Retinal pigment epithelial cell (primary cell): ENCODE measurements at regions not wholly inside any gene's neighbourhood (a gene's known extent, or its start where the extent isn't known, plus 50 kb on each side); places are given as distances from the start of the nearest gene placed in this dataset.

Source experiments
- DNase-seq: peaks from one replicate; pipeline ENCODE4 v3.0.0-alpha.2; 2010; ENCODE audit warnings: low read depth
- H3K4me3 ChIP-seq: 2 replicates; pipeline ENCODE4 v1.5.1; 2011; ENCODE audit warnings: mild to moderate bottlenecking, low read length, control low read depth, moderate library complexity
- TF ChIP-seq, protein P1 (sequence below): conservative IDR thresholded peaks from 2 replicates; pipeline ENCODE4 v1.5.1; 2011; ENCODE audit warnings: low read depth, low read length, control low read depth, inconsistent platforms

DNA sequence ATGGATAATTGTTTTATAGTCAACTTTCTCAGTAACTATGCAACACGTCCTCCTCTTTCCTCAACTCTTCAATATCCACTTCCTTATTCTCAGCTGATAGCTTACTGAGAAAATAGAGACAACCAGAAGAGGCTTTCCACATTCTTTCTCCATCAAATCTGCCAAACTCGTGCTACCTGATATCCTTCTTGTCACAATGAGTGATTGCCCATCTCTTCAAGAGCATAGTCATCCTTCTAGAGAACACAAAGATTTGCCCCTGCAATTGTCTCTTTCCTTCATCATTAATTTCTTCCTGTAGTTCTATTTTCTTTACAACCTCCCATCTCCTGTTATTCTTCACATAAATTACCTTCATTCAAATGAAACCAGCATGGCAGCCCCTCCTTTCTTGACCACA, 75.9 kb upstream of the RGS17 start:
- DNase-seq, result no peak
- TF ChIP-seq, protein P1, sequence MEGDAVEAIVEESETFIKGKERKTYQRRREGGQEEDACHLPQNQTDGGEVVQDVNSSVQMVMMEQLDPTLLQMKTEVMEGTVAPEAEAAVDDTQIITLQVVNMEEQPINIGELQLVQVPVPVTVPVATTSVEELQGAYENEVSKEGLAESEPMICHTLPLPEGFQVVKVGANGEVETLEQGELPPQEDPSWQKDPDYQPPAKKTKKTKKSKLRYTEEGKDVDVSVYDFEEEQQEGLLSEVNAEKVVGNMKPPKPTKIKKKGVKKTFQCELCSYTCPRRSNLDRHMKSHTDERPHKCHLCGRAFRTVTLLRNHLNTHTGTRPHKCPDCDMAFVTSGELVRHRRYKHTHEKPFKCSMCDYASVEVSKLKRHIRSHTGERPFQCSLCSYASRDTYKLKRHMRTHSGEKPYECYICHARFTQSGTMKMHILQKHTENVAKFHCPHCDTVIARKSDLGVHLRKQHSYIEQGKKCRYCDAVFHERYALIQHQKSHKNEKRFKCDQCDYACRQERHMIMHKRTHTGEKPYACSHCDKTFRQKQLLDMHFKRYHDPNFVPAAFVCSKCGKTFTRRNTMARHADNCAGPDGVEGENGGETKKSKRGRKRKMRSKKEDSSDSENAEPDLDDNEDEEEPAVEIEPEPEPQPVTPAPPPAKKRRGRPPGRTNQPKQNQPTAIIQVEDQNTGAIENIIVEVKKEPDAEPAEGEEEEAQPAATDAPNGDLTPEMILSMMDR, result no peak
- no peak overlapping the region for H3K4me3 ChIP-seq

DNA sequence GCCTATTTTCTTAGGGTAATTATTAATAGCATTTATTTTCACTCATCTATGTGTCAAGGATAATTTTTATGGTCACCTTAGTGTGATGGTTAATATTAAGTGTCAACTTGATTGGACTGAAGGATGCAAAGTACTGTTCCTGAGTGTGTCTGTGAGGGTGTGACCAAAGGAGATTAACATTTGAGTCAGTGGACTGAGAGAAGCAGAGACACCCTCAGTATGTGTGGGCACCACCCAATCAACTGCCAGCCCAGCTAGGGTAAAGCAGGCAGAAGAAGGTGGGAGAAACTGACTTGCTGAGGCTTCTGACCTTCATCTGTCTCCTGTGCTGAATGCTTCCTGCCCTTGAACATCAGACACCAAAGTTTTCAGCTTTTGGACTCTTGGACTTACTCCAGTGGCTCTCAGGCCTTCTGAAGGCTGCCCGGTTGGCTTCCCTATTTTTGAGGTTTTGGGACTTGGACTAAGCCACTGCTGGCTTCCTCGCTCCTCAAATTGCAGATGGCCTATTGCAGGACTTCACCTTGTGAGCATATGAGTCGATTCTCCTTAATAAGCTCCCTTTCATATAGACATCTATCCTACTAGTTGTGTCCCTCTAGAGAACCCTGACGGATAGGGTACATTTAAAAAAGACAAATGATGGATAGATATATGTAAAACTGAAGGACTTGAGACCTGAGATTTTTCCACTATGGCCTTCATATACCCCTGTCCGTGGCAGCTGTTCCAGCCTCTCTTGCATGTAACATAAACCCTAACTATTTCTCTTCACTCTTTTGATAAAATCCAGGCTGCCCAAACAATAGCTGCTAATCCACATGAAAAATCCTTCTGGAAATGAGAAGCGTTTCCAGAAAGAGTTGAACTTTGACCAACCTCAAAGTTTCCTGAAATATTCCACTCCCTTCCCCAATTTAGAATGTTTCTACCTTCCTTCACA, 62.1 kb upstream of the RGS17 start:
- TF ChIP-seq, protein P1, result no peak

GRCh38 chr6:153183925-153184324, 52.8 kb upstream of the RGS17 start:
- TF ChIP-seq, protein P1, result no peak
- no peak for DNase-seq

More for the DNA sequence above, 62.1 kb upstream of the RGS17 start:
- H3K4me3 ChIP-seq, result no peak overlapping the region
- no peak for DNase-seq

More at GRCh38 chr6:153183925-153184324, 52.8 kb upstream of the RGS17 start:
- no peak overlapping the region for H3K4me3 ChIP-seq
